Calu3 (cell line): ENCODE measurements at regions not wholly inside any gene's neighbourhood (a gene's known extent, or its start where the extent isn't known, plus 50 kb on each side); places are given as distances from the start of the nearest gene placed in this dataset.

Source experiments
- BruUV-seq: library from RNA; stranded (reverse); fragments of 400-500 nt; replicated peaks from 2 replicates; lab custom pipeline; 2021; lab: Mats Ljungman, UMichigan
- CTCF ChIA-PET: fragments of 300-600 bp; sonication (Branson Sonifier 250); formaldehyde crosslinking; loops from one replicate; lab custom pipeline; 2022; ENCODE audit warnings: antibody characterized with exemption; lab: Charles Lee
- DNase-seq: peaks from one replicate; pipeline ENCODE4 v3.0.0; 2022
- H3K27ac Mint-ChIP-seq: one replicate; pipeline ENCODE4 v1.8.0; 2022; ENCODE audit warnings: mixed read lengths; ENCODE audit not compliant: unreplicated experiment
- H3K27me3 Mint-ChIP-seq: one replicate; pipeline ENCODE4 v1.8.0; 2022; ENCODE audit warnings: mixed read lengths; ENCODE audit not compliant: unreplicated experiment
- H3K36me3 Mint-ChIP-seq: one replicate; pipeline ENCODE4 v1.8.0; 2022; ENCODE audit warnings: mild to moderate bottlenecking, moderate library complexity, mixed read lengths; ENCODE audit not compliant: insufficient read depth, unreplicated experiment
- H3K4me1 Mint-ChIP-seq: one replicate; pipeline ENCODE4 v1.8.0; 2022; ENCODE audit warnings: mild to moderate bottlenecking, low read depth, mixed read lengths; ENCODE audit not compliant: unreplicated experiment
- H3K4me3 Mint-ChIP-seq: one replicate; pipeline ENCODE4 v1.8.0; 2022; ENCODE audit warnings: mild to moderate bottlenecking, low read depth, moderate library complexity, mixed read lengths; ENCODE audit not compliant: unreplicated experiment
- H3K9me3 Mint-ChIP-seq: one replicate; pipeline ENCODE4 v1.8.0; 2022; ENCODE audit warnings: low read depth, mixed read lengths; ENCODE audit not compliant: unreplicated experiment
- intact Hi-C: fragments of 100-400 bp; cut with micrococcal nuclease; formaldehyde crosslinking; loops from one replicate; pipeline ENCODE4 v1.10.0; 2022; ENCODE audit not compliant: unreplicated experiment
- TF ChIP-seq, protein P1 (sequence below): fragments of 200-600 bp; IDR thresholded peaks from one replicate; pipeline ENCODE4 v1.8.0; 2022; ENCODE audit warnings: antibody characterized with exemption; ENCODE audit not compliant: unreplicated experiment

DNA sequence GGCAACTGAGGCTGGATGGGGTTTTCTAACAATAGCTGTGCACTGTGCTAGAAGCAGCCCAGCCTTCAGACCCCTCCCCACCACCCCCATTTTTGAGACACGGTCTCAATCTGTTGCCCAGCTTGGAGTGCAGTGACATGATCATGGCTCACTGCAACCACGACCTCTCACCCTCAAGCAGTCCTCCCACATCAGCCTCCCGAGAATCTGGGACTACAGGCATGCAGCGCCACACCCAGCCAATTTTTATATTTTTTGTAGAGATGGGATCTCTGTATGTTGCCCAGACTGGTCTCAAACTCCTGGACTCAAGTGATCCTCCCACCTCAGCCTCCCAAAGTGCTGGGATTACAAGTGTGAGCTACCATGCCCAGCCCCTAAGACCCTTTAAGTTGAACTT, 182.5 kb downstream of the DRD1 start:
- DNase-seq = no peak
- CTCF ChIA-PET = no interaction called here
- Mint-ChIP-seq H3K9me3 (peaks cover 27% of the 10 kb centered on the region), H3K4me1 (no peaks in the 10 kb centered on the region), H3K36me3 (no peaks in the 10 kb centered on the region), H3K27ac (no peak overlapping the region), H3K27me3 (no peaks in the 10 kb centered on the region), H3K4me3 (no peak overlapping the region)
- no TSS peak for BruUV-seq
- TF ChIP-seq, protein P1, sequence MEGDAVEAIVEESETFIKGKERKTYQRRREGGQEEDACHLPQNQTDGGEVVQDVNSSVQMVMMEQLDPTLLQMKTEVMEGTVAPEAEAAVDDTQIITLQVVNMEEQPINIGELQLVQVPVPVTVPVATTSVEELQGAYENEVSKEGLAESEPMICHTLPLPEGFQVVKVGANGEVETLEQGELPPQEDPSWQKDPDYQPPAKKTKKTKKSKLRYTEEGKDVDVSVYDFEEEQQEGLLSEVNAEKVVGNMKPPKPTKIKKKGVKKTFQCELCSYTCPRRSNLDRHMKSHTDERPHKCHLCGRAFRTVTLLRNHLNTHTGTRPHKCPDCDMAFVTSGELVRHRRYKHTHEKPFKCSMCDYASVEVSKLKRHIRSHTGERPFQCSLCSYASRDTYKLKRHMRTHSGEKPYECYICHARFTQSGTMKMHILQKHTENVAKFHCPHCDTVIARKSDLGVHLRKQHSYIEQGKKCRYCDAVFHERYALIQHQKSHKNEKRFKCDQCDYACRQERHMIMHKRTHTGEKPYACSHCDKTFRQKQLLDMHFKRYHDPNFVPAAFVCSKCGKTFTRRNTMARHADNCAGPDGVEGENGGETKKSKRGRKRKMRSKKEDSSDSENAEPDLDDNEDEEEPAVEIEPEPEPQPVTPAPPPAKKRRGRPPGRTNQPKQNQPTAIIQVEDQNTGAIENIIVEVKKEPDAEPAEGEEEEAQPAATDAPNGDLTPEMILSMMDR = no peak
- intact Hi-C loops = no loop called here

DNA sequence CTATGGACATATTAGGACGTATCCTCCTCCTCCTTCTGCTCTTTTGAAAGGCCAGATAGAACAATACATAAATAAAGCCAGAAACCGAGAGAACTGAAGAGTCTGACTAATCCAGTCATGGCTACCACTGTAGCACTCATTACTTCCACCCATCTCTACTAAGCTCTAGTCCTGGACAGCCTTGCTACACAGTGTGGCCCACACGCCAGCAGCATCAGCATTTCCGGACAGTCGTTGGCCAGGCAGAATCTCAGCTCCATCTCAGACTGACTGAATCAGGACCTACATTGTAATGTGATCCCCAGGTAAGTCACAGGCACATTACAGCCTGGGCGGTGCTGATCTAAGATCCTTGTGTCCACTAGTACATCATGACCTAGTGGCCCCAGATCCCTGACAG, 182.9 kb downstream of the DRD1 start:
- intact Hi-C loops = no loop called here
- CTCF ChIA-PET = no interaction called here
- Mint-ChIP-seq H3K9me3 (peaks cover 26% of the 10 kb centered on the region), H3K27ac (no peak overlapping the region), H3K4me1 (no peaks in the 10 kb centered on the region), H3K27me3 (no peaks in the 10 kb centered on the region), H3K36me3 (no peaks in the 10 kb centered on the region), H3K4me3 (no peak overlapping the region)
- DNase-seq = no peak
- BruUV-seq = no TSS peak
- TF ChIP-seq, protein P1 = no peak

DNA sequence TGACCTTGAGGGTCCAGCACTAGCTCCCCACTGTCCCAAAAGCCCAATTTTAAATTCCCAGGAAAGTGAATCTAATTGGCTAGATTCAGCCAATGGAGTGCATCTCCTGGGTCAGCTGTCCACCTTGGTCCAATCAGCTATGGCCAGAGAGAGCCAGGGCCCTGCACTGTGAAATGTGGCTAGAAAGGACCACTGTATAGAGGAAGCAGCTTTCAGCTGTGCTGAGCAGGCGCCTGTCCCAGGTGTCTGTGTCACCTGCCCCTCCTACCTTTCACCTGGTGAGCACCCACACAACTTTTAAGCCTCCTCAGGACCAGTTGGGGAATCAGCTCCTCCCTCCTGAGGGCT, 186.2 kb downstream of the DRD1 start:
- Mint-ChIP-seq H3K4me3 (no peak overlapping the region), H3K36me3 (no peaks in the 10 kb centered on the region), H3K27me3 (no peaks in the 10 kb centered on the region), H3K27ac (no peak overlapping the region), H3K4me1 (no peaks in the 10 kb centered on the region), H3K9me3 (peaks cover 28% of the 10 kb centered on the region)
- no peak for DNase-seq
- intact Hi-C loops = no loop called here
- CTCF ChIA-PET = no interaction called here
- BruUV-seq = no TSS peak
- TF ChIP-seq, protein P1 = no peak

DNA sequence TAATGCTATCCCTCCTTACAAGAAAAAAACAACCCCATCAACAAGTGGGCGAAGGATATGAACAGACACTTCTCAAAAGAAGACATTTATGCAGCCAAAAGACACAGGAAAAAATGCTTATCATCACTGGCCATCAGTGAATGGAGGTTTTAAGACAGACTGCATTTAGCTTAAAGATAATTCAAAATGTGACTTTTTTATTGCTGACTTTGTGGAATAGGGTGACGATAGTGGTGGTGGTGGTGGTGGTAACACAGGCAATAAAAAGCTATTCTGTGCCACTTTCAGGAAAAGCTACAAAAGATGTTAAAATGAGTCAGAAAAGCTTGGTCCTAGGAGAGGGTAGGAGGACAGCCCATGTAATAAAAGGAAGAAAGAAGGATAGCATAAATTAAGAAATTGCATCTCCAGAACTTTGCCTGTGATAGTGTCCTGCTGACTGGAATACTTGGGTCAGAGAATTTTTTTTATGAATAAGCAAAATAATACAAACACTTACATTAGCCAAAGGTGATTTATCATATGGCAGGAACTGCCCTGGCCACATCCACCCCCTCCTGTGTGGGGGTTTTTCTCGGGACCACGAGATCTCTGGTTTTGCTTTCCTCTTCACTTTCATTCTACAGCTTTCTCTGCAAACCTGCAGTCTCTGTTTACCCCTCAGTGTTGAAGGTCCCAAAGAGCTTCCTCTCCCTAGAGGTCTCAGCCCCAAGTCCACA, 186.7 kb downstream of the DRD1 start:
- intact Hi-C loops = no loop called here
- DNase-seq = no peak
- CTCF ChIA-PET = no interaction called here
- Mint-ChIP-seq H3K4me3 (no peak overlapping the region), H3K27me3 (no peaks in the 10 kb centered on the region), H3K27ac (no peak overlapping the region), H3K9me3 (peaks cover 33% of the 10 kb centered on the region), H3K4me1 (no peaks in the 10 kb centered on the region), H3K36me3 (no peaks in the 10 kb centered on the region)
- TF ChIP-seq, protein P1 = no peak
- BruUV-seq = no TSS peak
